Natural killer cell (primary cell): ENCODE measurements at regions not wholly inside any gene's neighbourhood (a gene's known extent, or its start where the extent isn't known, plus 50 kb on each side); places are given as distances from the start of the nearest gene placed in this dataset.

ENCODE experiments used
- ATAC-seq, 3 donors: fragments of 150-1000 bp in 2 of 3; fragments of 200-7000 bp in 1 of 3; cut with Tn5 transposase; 1 replicate in 1 of 3; 2 replicates in 2 of 3; pipeline ENCODE4 v1.10.0; 2021; ENCODE audit warnings: mild to moderate bottlenecking in 2 of 3, moderate library complexity in 2 of 3
- DNase-seq, 2 donors: peaks; one replicate each; pipeline versions ENCODE4 v3.0.0 to v3.0.0-alpha.2; 2013 to 2021; ENCODE audit warnings: mixed read lengths in 1 of 2
- H3K27ac ChIP-seq: one replicate; pipeline ENCODE4 v1.5.1; 2013; ENCODE audit warnings: mild to moderate bottlenecking, low read length
- H3K27me3 ChIP-seq: one replicate; pipeline ENCODE4 v1.6.1; 2013; ENCODE audit warnings: low read length; ENCODE audit not compliant: control insufficient read depth, insufficient read depth
- H3K36me3 ChIP-seq: one replicate; pipeline ENCODE4 v1.6.1; 2013; ENCODE audit warnings: low read length; ENCODE audit not compliant: control insufficient read depth, insufficient read depth
- H3K4me1 ChIP-seq: one replicate; pipeline ENCODE4 v1.6.1; 2013; ENCODE audit warnings: low read length; ENCODE audit not compliant: control insufficient read depth, insufficient read depth
- H3K4me3 ChIP-seq: one replicate; pipeline ENCODE4 v1.5.1; 2013; ENCODE audit warnings: low read length
- H3K9me3 ChIP-seq: one replicate; pipeline ENCODE4 v1.6.1; 2013; ENCODE audit warnings: low read length; ENCODE audit not compliant: control insufficient read depth, insufficient read depth
- H3K27ac Mint-ChIP-seq, 2 donors: one replicate each; pipeline ENCODE4 v1.8.0; 2022; ENCODE audit warnings: mild to moderate bottlenecking in 2 of 2, mixed read lengths in 2 of 2, moderate library complexity in 1 of 2
- H3K27me3 Mint-ChIP-seq, 2 donors: one replicate each; pipeline ENCODE4 v1.8.0; 2022; ENCODE audit warnings: low read depth in 2 of 2, mixed read lengths in 2 of 2
- H3K36me3 Mint-ChIP-seq: one replicate; pipeline ENCODE4 v1.8.0; 2022; ENCODE audit warnings: mixed read lengths
- H3K4me1 Mint-ChIP-seq, 2 donors: one replicate each; pipeline ENCODE4 v1.8.0; 2022; ENCODE audit warnings: mixed read lengths in 2 of 2
- H3K4me3 Mint-ChIP-seq: one replicate; pipeline ENCODE4 v1.8.0; 2022; ENCODE audit warnings: mild to moderate bottlenecking, moderate library complexity, mixed read lengths
- H3K9me3 Mint-ChIP-seq, 2 donors: one replicate each; pipeline ENCODE4 v1.8.0; 2022; ENCODE audit warnings: mixed read lengths in 2 of 2
- CTCF ChIP-seq: fragments of 200-600 bp; IDR thresholded peaks from one replicate; pipeline ENCODE4 v1.8.0; 2022; ENCODE audit warnings: antibody characterized with exemption
- whole genome bisulfite sequencing: methylation state at CpG from one replicate; pipeline ENCODE4 v1.1.7; 2013; ENCODE audit warnings: missing lambda C conversion rate; ENCODE audit not compliant: insufficient coverage; 5-methylcytosine and 5-hydroxymethylcytosine counted together
- intact Hi-C: fragments of 100-400 bp; cut with micrococcal nuclease; formaldehyde crosslinking; loops from one replicate; pipeline ENCODE4 v1.14.2; 2022

- TF ChIP-seq CTCF, result no peak
- no CpG with 5 or more reads among the region's 2 CpGs for WGBS
- no peaks in the 10 kb centered on the region for H3K36me3 Mint-ChIP-seq
- H3K27ac Mint-ChIP-seq, result no peak overlapping the region
- intact Hi-C loops, result no loop called here
- no peaks in the 10 kb centered on the region for H3K4me1 ChIP-seq
- H3K4me1 Mint-ChIP-seq, result no peaks in the 10 kb centered on the region
- no peak overlapping the region for H3K4me3 ChIP-seq
- no peaks in the 10 kb centered on the region for H3K27me3 ChIP-seq
- no peak overlapping the region for H3K4me3 Mint-ChIP-seq
- no peaks in the 10 kb centered on the region for H3K36me3 ChIP-seq
- no peaks in the 10 kb centered on the region for H3K9me3 ChIP-seq
- ATAC-seq (no peak), DNase-seq (no peak)
- no peak overlapping the region for H3K27ac ChIP-seq
- peaks cover 6 to 9% of the 10 kb centered on the region in 2 donors for H3K9me3 Mint-ChIP-seq
- H3K27me3 Mint-ChIP-seq, result no peaks in the 10 kb centered on the region
Measured at GRCh38 chr15:46110755-46111154, 475.9 kb downstream of the SQOR start.

GRCh38 chr15:46111730-46112129 is 476.9 kb downstream of the SQOR start:
- Mint-ChIP-seq H3K9me3 (peaks cover 9 to 10% of the 10 kb centered on the region in 2 donors), H3K27me3 (no peaks in the 10 kb centered on the region), H3K4me3 (no peak overlapping the region), H3K27ac (no peak overlapping the region), H3K36me3 (no peaks in the 10 kb centered on the region), H3K4me1 (no peaks in the 10 kb centered on the region)
- 66% methylated on average over 3 of the region's 3 CpGs for WGBS
- Histone ChIP-seq H3K27me3 (no peaks in the 10 kb centered on the region), H3K36me3 (no peaks in the 10 kb centered on the region), H3K9me3 (no peaks in the 10 kb centered on the region), H3K4me1 (no peaks in the 10 kb centered on the region), H3K27ac (no peak overlapping the region), H3K4me3 (no peak overlapping the region)
- TF ChIP-seq CTCF, result no peak
- intact Hi-C loops, result no loop called here
- ATAC-seq (no peak), DNase-seq (no peak)

- Mint-ChIP-seq H3K36me3 (no peaks in the 10 kb centered on the region), H3K27ac (no peak overlapping the region), H3K9me3 (peaks cover 9 to 14% of the 10 kb centered on the region in 2 donors), H3K27me3 (no peaks in the 10 kb centered on the region), H3K4me3 (no peak overlapping the region), H3K4me1 (no peaks in the 10 kb centered on the region)
- Histone ChIP-seq H3K36me3 (no peaks in the 10 kb centered on the region), H3K27ac (no peak overlapping the region), H3K27me3 (no peaks in the 10 kb centered on the region), H3K9me3 (no peaks in the 10 kb centered on the region), H3K4me1 (no peaks in the 10 kb centered on the region), H3K4me3 (no peak overlapping the region)
- TF ChIP-seq CTCF, result no peak
- no peak for DNase-seq
- no peak for ATAC-seq
- intact Hi-C loops, result no loop called here
Measured at GRCh38 chr15:46117071-46117470, 482.2 kb downstream of the SQOR start.

GRCh38 chr15:46120713-46121112 is 485.9 kb downstream of the SQOR start:
- ATAC-seq, result no peak
- no peak overlapping the region for H3K4me3 Mint-ChIP-seq
- Histone ChIP-seq H3K27me3 (no peaks in the 10 kb centered on the region), H3K4me1 (no peaks in the 10 kb centered on the region), H3K36me3 (no peaks in the 10 kb centered on the region), H3K27ac (no peak overlapping the region), H3K4me3 (no peak overlapping the region), H3K9me3 (no peaks in the 10 kb centered on the region)
- intact Hi-C loops, result no loop called here
- no peak for TF ChIP-seq CTCF
- no peak for DNase-seq
- H3K36me3 Mint-ChIP-seq, result peaks cover 8% of the 10 kb centered on the region
- WGBS, result 71% methylated on average over 1 of the region's 3 CpGs
- no peaks in the 10 kb centered on the region for H3K4me1 Mint-ChIP-seq
- no peaks in the 10 kb centered on the region for H3K27me3 Mint-ChIP-seq
- no peak overlapping the region for H3K27ac Mint-ChIP-seq
- H3K9me3 Mint-ChIP-seq, result peaks cover 11 to 13% of the 10 kb centered on the region in 2 donors
